ENCODE measurements at regions not wholly inside any gene's neighbourhood (a gene's known extent, or its start where the extent isn't known, plus 50 kb on each side); places are given as distances from the start of the nearest gene placed in this dataset.

GRCh38 chr6:22468256-22468965 is 101.0 kb upstream of the HDGFL1 start:
- no peak for DNase-seq

DNA sequence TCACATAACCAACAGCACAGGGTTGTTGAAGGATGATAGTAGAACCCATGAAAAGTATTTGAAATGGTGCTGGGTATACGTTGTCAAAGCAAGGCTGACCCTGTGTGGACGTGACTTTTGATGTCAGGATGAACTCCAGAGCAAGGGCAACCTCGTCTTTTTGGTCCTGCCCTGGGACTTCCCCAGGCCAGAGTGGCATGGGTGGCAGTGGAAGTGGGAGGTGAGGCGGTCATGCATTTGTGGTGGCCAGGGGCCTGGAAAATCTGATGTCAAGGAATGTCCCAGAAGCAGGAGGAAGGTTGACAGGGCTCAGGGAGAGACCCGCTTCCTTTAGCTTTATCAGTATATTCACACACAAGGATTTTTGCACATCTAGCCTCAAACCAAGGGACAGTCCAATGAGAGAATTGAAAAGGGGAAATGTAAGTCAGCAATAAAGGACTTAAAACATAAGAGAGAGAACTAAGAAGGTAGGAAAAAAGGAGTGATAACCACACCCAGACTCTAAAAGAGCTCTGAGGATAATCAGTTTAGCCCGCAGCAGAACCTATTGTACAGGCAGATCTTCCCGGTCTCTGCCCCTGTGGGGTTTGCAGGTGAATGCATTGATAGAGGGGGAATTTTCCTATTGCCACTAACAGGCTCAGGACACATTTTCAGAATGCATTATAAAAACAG is 98.8 kb upstream of the HDGFL1 start:
- DNase-seq: no peak

GRCh38 chr6:22471132-22471690 is 98.2 kb upstream of the HDGFL1 start:
- DNase-seq: peak; percentile 84

DNA sequence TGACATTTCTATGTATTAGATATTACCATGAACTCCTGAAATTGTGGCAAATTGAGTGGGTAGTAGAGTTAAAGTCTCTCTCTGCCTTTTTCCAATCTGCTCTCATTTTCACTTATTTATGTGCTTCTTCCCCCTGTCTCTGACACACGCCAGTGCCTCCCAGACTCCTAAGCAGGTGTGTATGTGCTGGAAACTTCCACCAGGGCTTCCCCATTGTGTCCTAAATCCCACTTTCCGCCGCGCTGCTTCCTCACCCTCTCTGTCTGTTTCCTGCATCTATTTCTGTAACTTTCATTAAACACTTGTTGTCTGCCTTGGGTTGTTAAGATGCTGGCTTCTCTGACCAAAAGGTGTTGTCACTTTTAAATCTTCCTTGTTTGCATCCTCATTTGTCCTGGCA is 97.6 kb upstream of the HDGFL1 start:
- no peak for DNase-seq

GRCh38 chr6:22473991-22474682 is 95.2 kb upstream of the HDGFL1 start:
- peak; percentile 13 for DNase-seq

GRCh38 chr6:22476811-22477390 is 92.5 kb upstream of the HDGFL1 start:
- DNase-seq: no peak

- DNase-seq: no peak
These were observed 72.1 kb upstream of the HDGFL1 start for GRCh38 chr6:22497276-22497675.

- DNase-seq: no peak
These were observed 69.6 kb upstream of the HDGFL1 start for GRCh38 chr6:22499815-22500214.

DNA sequence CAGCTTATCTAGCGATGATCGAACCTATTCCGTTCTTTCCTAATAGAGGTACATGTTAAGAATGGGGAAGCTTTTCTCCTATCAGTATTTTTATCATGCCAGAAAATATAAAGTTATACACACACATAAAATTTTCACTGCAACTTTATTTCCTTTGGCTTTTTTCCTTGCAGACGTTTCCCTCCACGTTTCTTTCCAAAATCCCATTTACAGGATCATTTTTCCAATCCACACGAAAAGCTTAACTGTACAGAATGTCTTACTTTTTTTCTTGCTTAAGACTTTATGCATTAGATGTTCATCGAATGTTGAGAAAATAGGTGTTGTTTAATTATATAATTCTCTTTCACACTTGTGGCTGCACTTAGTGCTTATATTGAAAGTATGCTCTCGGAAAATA is 62.9 kb upstream of the HDGFL1 start:
- no peak for DNase-seq

DNA sequence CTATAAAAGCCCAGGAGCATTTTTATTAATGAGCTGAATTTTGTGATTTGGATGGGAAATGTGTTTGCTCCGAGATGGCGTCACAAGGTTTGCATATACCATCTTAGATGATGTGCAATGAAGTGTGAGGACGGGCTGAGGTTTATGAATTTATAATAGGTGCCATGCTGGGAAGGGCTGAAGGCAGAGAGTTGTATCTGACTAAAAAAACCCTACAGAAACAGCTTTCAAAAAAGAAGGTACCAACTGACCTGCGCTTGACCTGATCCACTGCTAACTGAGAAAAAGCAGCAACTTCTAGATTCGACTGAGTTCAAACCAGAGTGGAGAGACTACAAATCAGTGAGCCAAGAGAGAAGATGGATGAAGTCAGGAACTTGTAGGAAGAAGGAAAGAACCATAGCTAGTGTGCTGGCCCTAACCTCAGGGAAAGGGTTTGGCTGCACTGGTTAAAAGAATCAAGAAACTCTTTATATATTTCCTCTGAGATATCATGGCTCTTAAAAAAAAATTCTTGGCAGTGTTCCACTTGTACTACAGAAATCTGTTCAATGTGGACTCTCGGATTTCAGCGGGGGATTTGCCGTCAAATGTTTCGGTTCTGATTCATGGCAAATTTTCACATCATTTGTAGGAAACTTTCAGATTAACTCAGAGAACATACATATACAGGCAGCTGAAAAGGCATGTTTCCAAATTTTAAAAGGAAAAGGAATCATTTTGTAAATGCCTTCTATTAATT is 56.5 kb upstream of the HDGFL1 start:
- DNase-seq: no peak

- no peak for DNase-seq
These were observed 55.7 kb upstream of the HDGFL1 start for GRCh38 chr6:22513667-22514066.

- DNase-seq: no peak
These were observed 50.1 kb upstream of the HDGFL1 start for GRCh38 chr6:22519237-22519636.

Measured in NCI-H1105 treated with DMSO at 0.1 percent for 48 hours (cell line).